ENCODE measurements at regions not wholly inside any gene's neighbourhood (a gene's known extent, or its start where the extent isn't known, plus 50 kb on each side); places are given as distances from the start of the nearest gene placed in this dataset.

DNA sequence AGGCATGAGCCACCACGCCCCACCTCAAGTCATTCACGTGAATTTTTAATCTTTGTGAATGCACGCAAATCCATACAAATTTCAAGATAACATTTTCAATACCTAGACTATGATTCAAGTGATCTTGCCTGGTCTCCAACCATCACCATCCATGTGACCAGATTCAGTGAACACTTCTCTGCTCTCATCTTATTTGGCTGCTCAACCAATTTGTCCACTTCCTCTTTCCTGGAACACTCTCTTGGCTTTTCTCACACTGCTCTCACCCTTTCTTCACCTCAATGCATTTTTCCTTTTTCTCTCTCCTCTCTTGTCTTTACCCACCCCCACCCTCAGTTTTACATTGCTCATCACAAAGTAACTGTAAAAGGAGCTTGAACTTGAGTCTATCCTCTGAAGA lies 354.7 kb upstream of the KIF2A start:
- TF ChIP-seq, protein P1, sequence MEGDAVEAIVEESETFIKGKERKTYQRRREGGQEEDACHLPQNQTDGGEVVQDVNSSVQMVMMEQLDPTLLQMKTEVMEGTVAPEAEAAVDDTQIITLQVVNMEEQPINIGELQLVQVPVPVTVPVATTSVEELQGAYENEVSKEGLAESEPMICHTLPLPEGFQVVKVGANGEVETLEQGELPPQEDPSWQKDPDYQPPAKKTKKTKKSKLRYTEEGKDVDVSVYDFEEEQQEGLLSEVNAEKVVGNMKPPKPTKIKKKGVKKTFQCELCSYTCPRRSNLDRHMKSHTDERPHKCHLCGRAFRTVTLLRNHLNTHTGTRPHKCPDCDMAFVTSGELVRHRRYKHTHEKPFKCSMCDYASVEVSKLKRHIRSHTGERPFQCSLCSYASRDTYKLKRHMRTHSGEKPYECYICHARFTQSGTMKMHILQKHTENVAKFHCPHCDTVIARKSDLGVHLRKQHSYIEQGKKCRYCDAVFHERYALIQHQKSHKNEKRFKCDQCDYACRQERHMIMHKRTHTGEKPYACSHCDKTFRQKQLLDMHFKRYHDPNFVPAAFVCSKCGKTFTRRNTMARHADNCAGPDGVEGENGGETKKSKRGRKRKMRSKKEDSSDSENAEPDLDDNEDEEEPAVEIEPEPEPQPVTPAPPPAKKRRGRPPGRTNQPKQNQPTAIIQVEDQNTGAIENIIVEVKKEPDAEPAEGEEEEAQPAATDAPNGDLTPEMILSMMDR (IDR thresholded peaks at IDR 0.05): no peak
- TF ChIP-seq POLR2A (IDR thresholded peaks at IDR 0.05): no peak

Data from testis (tissue), 2 donors.